Activated CD4-positive, alpha-beta T cell treated with anti-CD3 and anti-CD28 coated beads, Interleukin-2, amount 10 ng/mL, durations not matched to agents 24 days and 14 days (primary cell): ENCODE measurements at regions not wholly inside any gene's neighbourhood (a gene's known extent, or its start where the extent isn't known, plus 50 kb on each side); places are given as distances from the start of the nearest gene placed in this dataset.

Experiments
- DNase-seq: peaks from one replicate; pipeline ENCODE4 v3.0.0; 2022
- H3K27ac Mint-ChIP-seq: one replicate; pipeline ENCODE4 v1.8.0; 2022; ENCODE audit warnings: mild to moderate bottlenecking, mixed read lengths
- H3K27me3 Mint-ChIP-seq: one replicate; pipeline ENCODE4 v1.8.0; 2022; ENCODE audit warnings: mixed read lengths
- H3K36me3 Mint-ChIP-seq: one replicate; pipeline ENCODE4 v1.8.0; 2022; ENCODE audit warnings: low read depth, mild to moderate bottlenecking, mixed read lengths
- H3K4me1 Mint-ChIP-seq: one replicate; pipeline ENCODE4 v1.8.0; 2021; ENCODE audit warnings: mixed read lengths
- H3K4me3 Mint-ChIP-seq: one replicate; pipeline ENCODE4 v1.8.0; 2022; ENCODE audit warnings: mild to moderate bottlenecking, moderate library complexity, mixed read lengths
- H3K9me3 Mint-ChIP-seq: one replicate; pipeline ENCODE4 v1.8.0; 2021; ENCODE audit warnings: mixed read lengths
- intact Hi-C: fragments of 100-400 bp; cut with micrococcal nuclease; formaldehyde crosslinking; loops from one replicate; pipeline ENCODE4 v1.15.1; 2023

- Mint-ChIP-seq H3K4me3 (no peak overlapping the region), H3K27ac (no peak overlapping the region), H3K36me3 (no peaks in the 10 kb centered on the region), H3K27me3 (no peaks in the 10 kb centered on the region), H3K9me3 (no peaks in the 10 kb centered on the region), H3K4me1 (no peaks in the 10 kb centered on the region)
- DNase-seq, result no peak
- intact Hi-C loops, result no loop called here
Measured at GRCh38 chr9:81506941-81507864, 182.1 kb downstream of the TLE1 start.

- intact Hi-C loops, result no loop called here
- Mint-ChIP-seq H3K27ac (no peak overlapping the region), H3K27me3 (no peaks in the 10 kb centered on the region), H3K4me3 (no peak overlapping the region), H3K4me1 (no peaks in the 10 kb centered on the region), H3K36me3 (no peaks in the 10 kb centered on the region), H3K9me3 (no peaks in the 10 kb centered on the region)
- no peak for DNase-seq
Measured at GRCh38 chr9:81499594-81499993, 189.8 kb downstream of the TLE1 start.

- H3K27me3 Mint-ChIP-seq, result no peaks in the 10 kb centered on the region
- H3K4me1 Mint-ChIP-seq, result no peaks in the 10 kb centered on the region
- DNase-seq, result no peak
- H3K9me3 Mint-ChIP-seq, result no peaks in the 10 kb centered on the region
- intact Hi-C loops, result no loop called here
- H3K36me3 Mint-ChIP-seq, result no peaks in the 10 kb centered on the region
- no peak overlapping the region for H3K27ac Mint-ChIP-seq
- H3K4me3 Mint-ChIP-seq, result no peak overlapping the region
Measured at GRCh38 chr9:81499021-81499454, 190.3 kb downstream of the TLE1 start.

GRCh38 chr9:81498576-81498975, 190.8 kb downstream of the TLE1 start:
- Mint-ChIP-seq H3K36me3 (no peaks in the 10 kb centered on the region), H3K9me3 (no peaks in the 10 kb centered on the region), H3K27me3 (no peaks in the 10 kb centered on the region), H3K4me1 (no peaks in the 10 kb centered on the region), H3K4me3 (no peak overlapping the region), H3K27ac (no peak overlapping the region)
- DNase-seq, result no peak
- intact Hi-C loops, result no loop called here

GRCh38 chr9:81497091-81497490, 192.3 kb downstream of the TLE1 start:
- H3K27me3 Mint-ChIP-seq, result no peaks in the 10 kb centered on the region
- no peak overlapping the region for H3K4me3 Mint-ChIP-seq
- H3K9me3 Mint-ChIP-seq, result no peaks in the 10 kb centered on the region
- DNase-seq, result no peak
- H3K27ac Mint-ChIP-seq, result no peak overlapping the region
- intact Hi-C loops, result no loop called here
- H3K4me1 Mint-ChIP-seq, result no peaks in the 10 kb centered on the region
- no peaks in the 10 kb centered on the region for H3K36me3 Mint-ChIP-seq

- H3K4me3 Mint-ChIP-seq, result no peak overlapping the region
- intact Hi-C loops, result no loop called here
- H3K27me3 Mint-ChIP-seq, result no peaks in the 10 kb centered on the region
- H3K4me1 Mint-ChIP-seq, result no peaks in the 10 kb centered on the region
- DNase-seq, result no peak
- H3K27ac Mint-ChIP-seq, result no peak overlapping the region
- H3K36me3 Mint-ChIP-seq, result no peaks in the 10 kb centered on the region
- no peaks in the 10 kb centered on the region for H3K9me3 Mint-ChIP-seq
Measured at GRCh38 chr9:81492710-81493447, 196.5 kb downstream of the TLE1 start.

- H3K27me3 Mint-ChIP-seq, result no peaks in the 10 kb centered on the region
- H3K4me3 Mint-ChIP-seq, result no peak overlapping the region
- H3K4me1 Mint-ChIP-seq, result no peaks in the 10 kb centered on the region
- H3K27ac Mint-ChIP-seq, result no peak overlapping the region
- H3K36me3 Mint-ChIP-seq, result no peaks in the 10 kb centered on the region
- intact Hi-C loops, result no loop called here
- no peaks in the 10 kb centered on the region for H3K9me3 Mint-ChIP-seq
- no peak for DNase-seq
Measured at GRCh38 chr9:81490605-81491331, 198.6 kb downstream of the TLE1 start.

GRCh38 chr9:81489046-81489445, 200.3 kb downstream of the TLE1 start:
- no peaks in the 10 kb centered on the region for H3K9me3 Mint-ChIP-seq
- H3K4me1 Mint-ChIP-seq, result no peaks in the 10 kb centered on the region
- no peak overlapping the region for H3K27ac Mint-ChIP-seq
- intact Hi-C loops, result no loop called here
- no peak overlapping the region for H3K4me3 Mint-ChIP-seq
- H3K36me3 Mint-ChIP-seq, result no peaks in the 10 kb centered on the region
- no peak for DNase-seq
- no peaks in the 10 kb centered on the region for H3K27me3 Mint-ChIP-seq

- Mint-ChIP-seq H3K4me1 (no peaks in the 10 kb centered on the region), H3K27me3 (no peaks in the 10 kb centered on the region), H3K4me3 (no peak overlapping the region), H3K36me3 (no peaks in the 10 kb centered on the region), H3K27ac (no peak overlapping the region), H3K9me3 (peaks cover 3% of the 10 kb centered on the region)
- intact Hi-C loops, result no loop called here
- no peak for DNase-seq
Measured at GRCh38 chr9:81480828-81481604, 208.3 kb downstream of the TLE1 start.

- intact Hi-C loops, result no loop called here
- Mint-ChIP-seq H3K9me3 (peaks cover 3% of the 10 kb centered on the region), H3K27ac (no peak overlapping the region), H3K4me1 (no peaks in the 10 kb centered on the region), H3K4me3 (no peak overlapping the region), H3K27me3 (no peaks in the 10 kb centered on the region), H3K36me3 (no peaks in the 10 kb centered on the region)
- no peak for DNase-seq
Measured at GRCh38 chr9:81479573-81479972, 209.8 kb downstream of the TLE1 start.

GRCh38 chr9:81477669-81478068, 211.7 kb downstream of the TLE1 start:
- no peak overlapping the region for H3K4me3 Mint-ChIP-seq
- H3K27ac Mint-ChIP-seq, result no peak overlapping the region
- H3K4me1 Mint-ChIP-seq, result no peaks in the 10 kb centered on the region
- DNase-seq, result no peak
- H3K36me3 Mint-ChIP-seq, result no peaks in the 10 kb centered on the region
- no peaks in the 10 kb centered on the region for H3K27me3 Mint-ChIP-seq
- intact Hi-C loops, result no loop called here
- H3K9me3 Mint-ChIP-seq, result peaks cover 3% of the 10 kb centered on the region

GRCh38 chr9:81476813-81477490, 212.4 kb downstream of the TLE1 start:
- H3K36me3 Mint-ChIP-seq, result no peaks in the 10 kb centered on the region
- no peak for DNase-seq
- H3K4me1 Mint-ChIP-seq, result no peaks in the 10 kb centered on the region
- H3K27me3 Mint-ChIP-seq, result no peaks in the 10 kb centered on the region
- intact Hi-C loops, result no loop called here
- H3K27ac Mint-ChIP-seq, result no peak overlapping the region
- peaks cover 3% of the 10 kb centered on the region for H3K9me3 Mint-ChIP-seq
- no peak overlapping the region for H3K4me3 Mint-ChIP-seq

GRCh38 chr9:81474792-81475191, 214.6 kb downstream of the TLE1 start:
- H3K36me3 Mint-ChIP-seq, result no peaks in the 10 kb centered on the region
- intact Hi-C loops, result no loop called here
- no peaks in the 10 kb centered on the region for H3K27me3 Mint-ChIP-seq
- no peaks in the 10 kb centered on the region for H3K9me3 Mint-ChIP-seq
- no peak overlapping the region for H3K4me3 Mint-ChIP-seq
- no peak for DNase-seq
- H3K27ac Mint-ChIP-seq, result no peak overlapping the region
- no peaks in the 10 kb centered on the region for H3K4me1 Mint-ChIP-seq
